SK-N-SH (cell line): ENCODE measurements at regions not wholly inside any gene's neighbourhood (a gene's known extent, or its start where the extent isn't known, plus 50 kb on each side); places are given as distances from the start of the nearest gene placed in this dataset.

ENCODE experiments used
- CTCF ChIA-PET: fragments of 300-600, 350-600 bp; formaldehyde crosslinking; extraction: SDS; loops from one replicate; lab custom pipeline; 2021; lab: Yijun Ruan, JAX
- POLR2A ChIA-PET: fragments of 350-600 bp; sonication (Branson Sonifier 250); formaldehyde crosslinking; extraction: SDS; loops from one replicate; lab custom pipeline; 2020; ENCODE audit warnings: antibody characterized with exemption, inconsistent platforms; lab: Yijun Ruan, JAX
- DNase-seq: peaks from one replicate; pipeline ENCODE4 v3.0.0; 2012
- H2AFZ ChIP-seq: fragments of 200-600 bp; sonication (generic); 2 replicates; pipeline ENCODE4 v1.8.1; 2016; ENCODE audit warnings: antibody characterized with exemption, mild to moderate bottlenecking, low read depth
- H3F3A ChIP-seq: fragments of 200-600 bp; sonication (generic); replicated peaks from 2 replicates; pipeline ENCODE3; 2016; ENCODE audit warnings: antibody characterized with exemption, mild to moderate bottlenecking; ENCODE audit not compliant: insufficient read depth
- H3K27ac ChIP-seq, 2 experiments: fragments of 200-500 bp in 1 of 2; fragments of 200-600 bp in 1 of 2; sonication (Bioruptor generic) in 1 of 2; sonication (generic), shearing (Covaris generic) in 1 of 2; 2 replicates each; pipeline versions ENCODE4 v1.5.1 to v1.6.1; 2014 to 2016; ENCODE audit warnings: low read depth in 2 of 2, inconsistent platforms in 1 of 2, low read length in 1 of 2, mild to moderate bottlenecking in 1 of 2, mixed read lengths in 1 of 2
- H3K27me3 ChIP-seq: fragments of 200-600 bp; sonication (generic), shearing (Covaris generic); 2 replicates; pipeline ENCODE4 v1.6.1; 2016; ENCODE audit warnings: mixed run types; ENCODE audit not compliant: insufficient read depth
- H3K36me3 ChIP-seq, 2 experiments: fragments of 200-500 bp in 1 of 2; fragments of 200-600 bp in 1 of 2; sonication (Bioruptor generic) in 1 of 2; sonication (generic) in 1 of 2; replicated peaks in 1 of 2; 2 replicates each; pipeline versions ENCODE3 to v1.5.1; 2014 to 2016; ENCODE audit warnings: low read length in 1 of 2, mild to moderate bottlenecking in 1 of 2; ENCODE audit not compliant: insufficient read depth in 2 of 2, control insufficient read depth in 1 of 2
- H3K4me1 ChIP-seq, 2 experiments: fragments of 200-500 bp in 1 of 2; fragments of 200-600 bp in 1 of 2; sonication (Bioruptor generic) in 1 of 2; sonication (generic), shearing (Covaris generic) in 1 of 2; 2 replicates each; pipeline versions ENCODE4 v1.5.1 to v1.6.1; 2014 to 2016; ENCODE audit warnings: low read depth in 1 of 2, low read length in 1 of 2, mixed run types in 1 of 2; ENCODE audit not compliant: insufficient read depth in 2 of 2, control insufficient read depth in 1 of 2
- H3K4me2 ChIP-seq: fragments of 200-600 bp; sonication (generic), shearing (Covaris generic); 2 replicates; pipeline ENCODE4 v1.6.1; 2017; ENCODE audit warnings: mixed run types
- H3K4me3 ChIP-seq, 2 experiments: fragments of 200-500 bp in 1 of 2; fragments of 200-600 bp in 1 of 2; sonication (Bioruptor generic) in 1 of 2; sonication (generic), shearing (Covaris generic) in 1 of 2; 2 replicates each; pipeline versions ENCODE4 v1.5.1 to v1.8.1; 2014 to 2016; ENCODE audit warnings: low read depth in 2 of 2, inconsistent platforms in 1 of 2, low read length in 1 of 2, mild to moderate bottlenecking in 1 of 2, mixed read lengths in 1 of 2, moderate library complexity in 1 of 2
- H3K79me2 ChIP-seq: fragments of 200-600 bp; sonication (generic); 2 replicates; pipeline ENCODE4 v1.8.1; 2017; ENCODE audit warnings: mild to moderate bottlenecking; ENCODE audit not compliant: insufficient read depth
- H3K9ac ChIP-seq: fragments of 200-600 bp; sonication (generic); 2 replicates; pipeline ENCODE4 v1.6.1; 2017; ENCODE audit warnings: mixed run types
- H3K9me2 ChIP-seq: fragments of 200-600 bp; sonication (generic); 2 replicates; pipeline ENCODE4 v1.6.1; 2017; ENCODE audit warnings: mixed run types
- H3K9me3 ChIP-seq: fragments of 200-600 bp; sonication (generic); 2 replicates; pipeline ENCODE4 v1.6.1; 2017; ENCODE audit warnings: mixed run types, mild to moderate bottlenecking, moderate library complexity
- H4K20me1 ChIP-seq: fragments of 200-600 bp; sonication (generic); 2 replicates; pipeline ENCODE4 v1.6.1; 2017; ENCODE audit warnings: mild to moderate bottlenecking, mixed run types; ENCODE audit not compliant: insufficient read depth
- EP300 ChIP-seq, 2 experiments: IDR thresholded peaks; 2 replicates each; pipeline versions ENCODE4 v1.4.0 to v1.6.1; 2012; ENCODE audit warnings: borderline replicate concordance in 1 of 2, low read depth in 1 of 2, low read length in 1 of 2
- GABPA ChIP-seq: IDR thresholded peaks from 2 replicates; pipeline ENCODE4 v1.4.0; 2012; ENCODE audit warnings: low read depth, mild to moderate bottlenecking
- MEF2A ChIP-seq: IDR thresholded peaks from 2 replicates; pipeline ENCODE4 v1.4.0; 2012; ENCODE audit warnings: low read depth, borderline replicate concordance
- NRF1 ChIP-seq: IDR thresholded peaks from 2 replicates; pipeline ENCODE4 v1.6.1; 2012; ENCODE audit warnings: low read depth, mild to moderate bottlenecking, low read length
- PBX3 ChIP-seq: IDR thresholded peaks from 2 replicates; pipeline ENCODE4; 2012
- POLR2AphosphoS5 ChIP-seq: IDR thresholded peaks from 2 replicates; pipeline ENCODE4 v1.6.1; 2012; ENCODE audit warnings: low read depth, low read length
- REST ChIP-seq: IDR thresholded peaks from 2 replicates; pipeline ENCODE4 v1.6.1; 2012; ENCODE audit warnings: mild to moderate bottlenecking, low read depth, low read length, moderate library complexity
- RFX5 ChIP-seq: IDR thresholded peaks from 2 replicates; pipeline ENCODE4 v1.6.1; 2012; ENCODE audit warnings: mild to moderate bottlenecking, improper control_type of control experiment, low read length
- RXRA ChIP-seq: IDR thresholded peaks from 2 replicates; pipeline ENCODE4 v1.4.0; 2012; ENCODE audit warnings: low read depth, mild to moderate bottlenecking, borderline replicate concordance
- SIN3A ChIP-seq: IDR thresholded peaks from 2 replicates; pipeline ENCODE4 v1.6.1; 2012; ENCODE audit warnings: low read depth, mild to moderate bottlenecking, low read length, moderate library complexity, borderline replicate concordance
- TCF12 ChIP-seq: IDR thresholded peaks from 2 replicates; pipeline ENCODE4 v1.4.0; 2012
- TEAD4 ChIP-seq: IDR thresholded peaks from 2 replicates; pipeline ENCODE4 v1.4.0; 2012; ENCODE audit warnings: mild to moderate bottlenecking, borderline replicate concordance; ENCODE audit not compliant: insufficient read depth
- USF1 ChIP-seq: IDR thresholded peaks from 2 replicates; pipeline ENCODE4 v1.4.0; 2012; ENCODE audit warnings: low read depth, borderline replicate concordance
- USF2 ChIP-seq: fragments of 150-350 bp; IDR thresholded peaks from 2 replicates; pipeline ENCODE4 v1.6.1; 2017; ENCODE audit warnings: antibody characterized with exemption, low read length, low read depth, borderline replicate concordance
- WGBS: methylation state at CpG from one replicate; pipeline ENCODE4 v1.1.6; 2017; ENCODE audit warnings: low lambda C conversion rate; 5-methylcytosine and 5-hydroxymethylcytosine counted together

GRCh38 chr17:65290056-65290455, 152.9 kb downstream of the RGS9 start:
- no peaks in the 10 kb centered on the region for H3K9me3 ChIP-seq
- no peaks in the 10 kb centered on the region for H3F3A ChIP-seq
- H3K27ac ChIP-seq: no peak overlapping the region
- 100% methylated on average over 1 of the region's 1 CpG for WGBS
- ChIA-PET POLR2A (no interaction called here), CTCF (interaction anchor here (1.0 to 3.1 kb wide), 4 partner anchors 11 to 875 kb away, joined by 3 to 13 read pairs (median 3); no protein-coding TSS in a partner anchor)
- H3K36me3 ChIP-seq: no peaks in the 10 kb centered on the region
- H3K79me2 ChIP-seq: no peaks in the 10 kb centered on the region
- no peaks in the 10 kb centered on the region for H4K20me1 ChIP-seq
- H3K27me3 ChIP-seq: no peaks in the 10 kb centered on the region
- no peak overlapping the region for H2AFZ ChIP-seq
- TF ChIP-seq RFX5: no peak
- TF ChIP-seq TEAD4: no peak
- no peak for TF ChIP-seq USF1
- TF ChIP-seq USF2: no peak
- no peak for TF ChIP-seq POLR2AphosphoS5
- TF ChIP-seq EP300 (IDR thresholded peaks at IDR 0.05; ENCODE audit: borderline replicate concordance in 1 of 2, low read depth in 1 of 2, low read length in 1 of 2): no peak
- H3K4me1 ChIP-seq: peaks cover 2 to 9% of the 10 kb centered on the region in 2 experiments; a peak in 2 of 4 replicates
- H3K9ac ChIP-seq: no peak overlapping the region
- no peak overlapping the region for H3K4me2 ChIP-seq
- DNase-seq: no peak
- no peaks in the 10 kb centered on the region for H3K9me2 ChIP-seq
- H3K4me3 ChIP-seq: no peak overlapping the region

- WGBS: 6% methylated on average over 4 of the region's 4 CpGs
- Histone ChIP-seq H3K79me2 (no peaks in the 10 kb centered on the region), H3K27me3 (no peaks in the 10 kb centered on the region), H3K4me1 (peaks cover 0 to 9% of the 10 kb centered on the region in 2 experiments; a peak in 2 of 4 replicates), H3K36me3 (no peaks in the 10 kb centered on the region), H3K9me3 (no peaks in the 10 kb centered on the region), H3K27ac (peak overlapping the region in 1 of 2 experiments; percentile 23; a peak in 1 of 4 replicates), H3K9me2 (no peaks in the 10 kb centered on the region), H3F3A (no peaks in the 10 kb centered on the region), H3K9ac (no peak overlapping the region), H3K4me3 (no peak overlapping the region), H3K4me2 (peak overlapping the region; percentile 42), H4K20me1 (no peaks in the 10 kb centered on the region), H2AFZ (no peak overlapping the region)
- DNase-seq: no peak
- TF ChIP-seq NRF1 (no peak), EP300 (IDR thresholded peaks at IDR 0.05; ENCODE audit: borderline replicate concordance in 1 of 2, low read depth in 1 of 2, low read length in 1 of 2) (peak in 1 of 2 experiments; percentile 46; a peak in 2 of 4 replicates), SIN3A (no peak), TCF12 (peak; percentile 44; the same call in 1 of the 2 replicates), MEF2A (no peak), TEAD4 (peak; percentile 63; the same call in 1 of the 2 replicates), USF2 (no peak), GABPA (no peak), RXRA (peak; percentile 54; the same call in 1 of the 2 replicates), PBX3 (peak; percentile 34; the same call in 1 of the 2 replicates), REST (peak; percentile 26; the same call in 1 of the 2 replicates)
- CTCF ChIA-PET: interaction anchor here (1.2 to 4.5 kb wide), 6 partner anchors 9 to 878 kb away, joined by 3 to 28 read pairs (median 12); no protein-coding TSS in a partner anchor
- POLR2A ChIA-PET: no interaction called here
Observed at GRCh38 chr17:65287040-65287439, 149.9 kb downstream of the RGS9 start.
